ENCODE measurements at regions not wholly inside any gene's neighbourhood (a gene's known extent, or its start where the extent isn't known, plus 50 kb on each side); places are given as distances from the start of the nearest gene placed in this dataset.

DNA sequence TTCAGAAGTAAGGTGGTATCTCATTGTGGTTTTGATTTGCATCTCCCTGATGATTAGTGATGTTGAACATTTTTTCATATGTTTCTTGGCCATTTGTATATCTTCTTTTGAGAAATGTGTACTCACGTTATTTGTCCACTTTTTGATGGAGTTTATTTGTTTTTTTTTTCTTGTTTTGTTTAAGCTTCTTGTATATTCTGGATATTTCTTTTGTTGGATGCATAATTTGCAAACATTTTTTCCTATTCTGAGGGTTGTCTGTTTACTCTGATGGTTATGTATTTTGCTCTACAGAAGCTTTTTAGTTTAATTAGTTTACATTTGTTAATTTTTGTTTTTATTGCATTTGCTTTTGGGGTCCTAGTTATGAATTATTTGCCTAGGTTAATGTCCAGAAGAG, 927.4 kb upstream of the LRFN5 start:
- no peak for TF ChIP-seq ZBTB33 (IDR thresholded peaks at IDR 0.05)
- TF ChIP-seq, protein P1, sequence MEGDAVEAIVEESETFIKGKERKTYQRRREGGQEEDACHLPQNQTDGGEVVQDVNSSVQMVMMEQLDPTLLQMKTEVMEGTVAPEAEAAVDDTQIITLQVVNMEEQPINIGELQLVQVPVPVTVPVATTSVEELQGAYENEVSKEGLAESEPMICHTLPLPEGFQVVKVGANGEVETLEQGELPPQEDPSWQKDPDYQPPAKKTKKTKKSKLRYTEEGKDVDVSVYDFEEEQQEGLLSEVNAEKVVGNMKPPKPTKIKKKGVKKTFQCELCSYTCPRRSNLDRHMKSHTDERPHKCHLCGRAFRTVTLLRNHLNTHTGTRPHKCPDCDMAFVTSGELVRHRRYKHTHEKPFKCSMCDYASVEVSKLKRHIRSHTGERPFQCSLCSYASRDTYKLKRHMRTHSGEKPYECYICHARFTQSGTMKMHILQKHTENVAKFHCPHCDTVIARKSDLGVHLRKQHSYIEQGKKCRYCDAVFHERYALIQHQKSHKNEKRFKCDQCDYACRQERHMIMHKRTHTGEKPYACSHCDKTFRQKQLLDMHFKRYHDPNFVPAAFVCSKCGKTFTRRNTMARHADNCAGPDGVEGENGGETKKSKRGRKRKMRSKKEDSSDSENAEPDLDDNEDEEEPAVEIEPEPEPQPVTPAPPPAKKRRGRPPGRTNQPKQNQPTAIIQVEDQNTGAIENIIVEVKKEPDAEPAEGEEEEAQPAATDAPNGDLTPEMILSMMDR (IDR thresholded peaks at IDR 0.05; ENCODE audit: low read depth, low read length, missing input control), result no peak
- no peak for TF ChIP-seq YY1 (IDR thresholded peaks at IDR 0.05)
- no peak for TF ChIP-seq TAF1 (conservative IDR thresholded peaks at IDR 0.05)
- no peak for TF ChIP-seq RAD21 (IDR thresholded peaks at IDR 0.05)
- no peak for TF ChIP-seq MAX (IDR thresholded peaks at IDR 0.05)
- TF ChIP-seq, protein P2, sequence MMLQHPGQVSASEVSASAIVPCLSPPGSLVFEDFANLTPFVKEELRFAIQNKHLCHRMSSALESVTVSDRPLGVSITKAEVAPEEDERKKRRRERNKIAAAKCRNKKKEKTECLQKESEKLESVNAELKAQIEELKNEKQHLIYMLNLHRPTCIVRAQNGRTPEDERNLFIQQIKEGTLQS (IDR thresholded peaks at IDR 0.05), result no peak
- no peak for TF ChIP-seq NR2F2 (IDR thresholded peaks at IDR 0.05)
